SK-N-SH treated with all-trans-retinoic acid at 6 μM for 48 hours (cell line): ENCODE measurements at regions not wholly inside any gene's neighbourhood (a gene's known extent, or its start where the extent isn't known, plus 50 kb on each side); places are given as distances from the start of the nearest gene placed in this dataset.

Source experiments
- ESRRG ChIP-seq: fragments of 250-450 bp; sonication (Bioruptor Pico); IDR thresholded peaks from 2 replicates; pipeline ENCODE4 v1.6.1; 2021; ENCODE audit warnings: mild to moderate bottlenecking
- SNAI2 ChIP-seq: fragments of 250-450 bp; sonication (Bioruptor Pico); IDR thresholded peaks from 2 replicates; pipeline ENCODE4 v1.5.0; 2020; ENCODE audit warnings: mild to moderate bottlenecking, moderate library complexity
- TF ChIP-seq, protein P1 (sequence below): fragments of 250-450 bp; sonication (Bioruptor Pico); IDR thresholded peaks from 2 replicates; pipeline ENCODE4 v1.8.0; 2021; ENCODE audit warnings: low read depth, mild to moderate bottlenecking, moderate library complexity, borderline replicate concordance

DNA sequence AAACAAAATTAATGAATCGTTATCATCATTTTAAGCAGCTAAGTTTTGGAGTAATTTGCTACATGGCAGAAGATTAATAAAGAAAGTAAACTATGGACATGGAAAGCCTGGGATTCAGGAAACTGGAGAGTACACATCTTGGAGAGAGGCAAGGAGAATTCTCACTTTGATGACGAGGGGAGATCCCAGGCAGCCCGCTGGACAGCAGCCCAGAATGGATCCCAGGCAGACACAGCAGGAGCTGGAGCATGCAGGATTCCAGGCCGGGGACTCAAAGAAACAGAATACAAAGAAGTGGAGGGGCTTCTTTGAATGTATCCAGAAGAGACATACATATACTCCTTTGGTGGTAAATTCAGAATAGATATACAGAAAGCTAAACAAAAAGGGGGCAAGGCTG lies 118.0 kb upstream of the ATP6AP2 start:
- TF ChIP-seq, protein P1, sequence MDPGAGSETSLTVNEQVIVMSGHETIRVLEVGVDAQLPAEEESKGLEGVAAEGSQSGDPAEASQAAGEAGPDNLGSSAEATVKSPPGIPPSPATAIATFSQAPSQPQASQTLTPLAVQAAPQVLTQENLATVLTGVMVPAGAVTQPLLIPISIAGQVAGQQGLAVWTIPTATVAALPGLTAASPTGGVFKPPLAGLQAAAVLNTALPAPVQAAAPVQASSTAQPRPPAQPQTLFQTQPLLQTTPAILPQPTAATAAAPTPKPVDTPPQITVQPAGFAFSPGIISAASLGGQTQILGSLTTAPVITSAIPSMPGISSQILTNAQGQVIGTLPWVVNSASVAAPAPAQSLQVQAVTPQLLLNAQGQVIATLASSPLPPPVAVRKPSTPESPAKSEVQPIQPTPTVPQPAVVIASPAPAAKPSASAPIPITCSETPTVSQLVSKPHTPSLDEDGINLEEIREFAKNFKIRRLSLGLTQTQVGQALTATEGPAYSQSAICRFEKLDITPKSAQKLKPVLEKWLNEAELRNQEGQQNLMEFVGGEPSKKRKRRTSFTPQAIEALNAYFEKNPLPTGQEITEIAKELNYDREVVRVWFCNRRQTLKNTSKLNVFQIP (CRISPR knock-in tag), result no peak
- TF ChIP-seq ESRRG (CRISPR knock-in tag) (no peak), SNAI2 (CRISPR knock-in tag) (no peak)
